HG02852 (cell line): ENCODE measurements at regions not wholly inside any gene's neighbourhood (a gene's known extent, or its start where the extent isn't known, plus 50 kb on each side); places are given as distances from the start of the nearest gene placed in this dataset.
"Not testable (repeated sequence)": the region's sequence is repeated elsewhere in the genome, so short reads cannot be mapped to it uniquely, and the experiment has no call there.

Source experiments
- ATAC-seq: cut with Tn5 transposase; IDR thresholded peaks from one replicate; pipeline ENCODE4 v1.9.1; 2021; ENCODE audit warnings: mild to moderate bottlenecking, moderate library complexity; ENCODE audit not compliant: unreplicated experiment

GRCh38 chr2:357811-358210 is 69.9 kb upstream of the ALKAL2 start:
- no peak for ATAC-seq

GRCh38 chr2:356304-356703 is 68.4 kb upstream of the ALKAL2 start:
- not testable (repeated sequence) for ATAC-seq

GRCh38 chr2:355773-356172 is 67.9 kb upstream of the ALKAL2 start:
- no peak for ATAC-seq

GRCh38 chr2:352696-353095 is 64.8 kb upstream of the ALKAL2 start:
- no peak for ATAC-seq

GRCh38 chr2:349390-349789 is 61.5 kb upstream of the ALKAL2 start:
- ATAC-seq, result no peak

GRCh38 chr2:348361-348916 is 60.5 kb upstream of the ALKAL2 start:
- ATAC-seq, result no peak

GRCh38 chr2:344811-345210 is 56.9 kb upstream of the ALKAL2 start:
- no peak for ATAC-seq

- ATAC-seq, result no peak
Measured at GRCh38 chr2:343355-343754, 55.5 kb upstream of the ALKAL2 start.

GRCh38 chr2:341912-342311 is 54.0 kb upstream of the ALKAL2 start:
- ATAC-seq, result no peak

GRCh38 chr2:341017-341542 is 53.2 kb upstream of the ALKAL2 start:
- ATAC-seq, result no peak
